GM21447 (cell line): ENCODE measurements at regions not wholly inside any gene's neighbourhood (a gene's known extent, or its start where the extent isn't known, plus 50 kb on each side); places are given as distances from the start of the nearest gene placed in this dataset.
"Not testable (repeated sequence)": the region's sequence is repeated elsewhere in the genome, so short reads cannot be mapped to it uniquely, and the experiment has no call there.

ENCODE experiments used
- ATAC-seq: cut with Tn5 transposase; IDR thresholded peaks from one replicate; pipeline ENCODE4 v1.9.1; 2021; ENCODE audit not compliant: unreplicated experiment

DNA sequence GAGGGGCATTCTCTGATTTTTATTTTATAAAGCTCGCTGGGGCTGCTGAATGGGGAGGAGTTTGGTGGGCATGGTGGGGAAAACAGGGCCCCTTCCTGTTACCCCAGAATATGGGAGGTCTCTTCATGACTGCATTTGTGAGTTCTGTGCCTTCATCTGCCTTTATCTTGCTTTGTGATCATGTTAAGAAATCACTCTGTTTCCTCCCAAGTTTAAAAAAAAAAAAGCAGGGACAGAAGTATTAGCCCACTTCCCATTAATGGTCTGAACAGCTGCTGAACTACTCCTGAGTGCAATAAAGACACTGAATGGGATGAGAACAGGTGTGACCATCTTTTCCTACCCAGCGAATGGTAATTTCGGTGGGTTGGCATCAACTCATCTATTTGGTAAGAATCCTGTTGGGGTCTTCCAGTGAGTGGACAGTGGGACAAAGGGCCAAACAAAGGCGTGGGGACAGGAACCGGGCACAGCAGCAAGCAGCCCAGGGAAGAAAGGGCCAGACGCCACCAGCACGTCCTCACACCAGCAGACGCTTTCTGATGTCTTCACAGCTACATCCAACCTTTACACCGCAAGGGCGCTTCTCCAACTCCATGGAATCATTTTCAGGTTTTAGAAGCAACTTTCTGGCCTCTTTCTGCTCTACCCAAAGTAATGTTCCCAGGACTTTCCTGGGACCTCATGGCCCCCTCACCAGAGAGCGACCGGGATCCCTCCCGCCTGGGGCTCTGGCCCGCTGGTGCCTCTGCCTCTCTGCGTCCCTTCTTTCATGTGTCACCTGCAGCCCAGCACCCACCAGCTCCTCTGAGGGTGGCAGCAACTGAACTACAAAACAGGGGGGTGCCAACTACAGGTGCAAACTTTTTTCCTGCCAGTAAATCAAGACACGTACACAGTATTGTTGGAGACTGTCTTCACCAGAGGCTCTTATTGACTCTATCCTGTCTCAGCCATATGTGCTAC lies 160.2 kb downstream of the ADSS2 start:
- ATAC-seq: no peak

- no peak for ATAC-seq
Measured at GRCh38 chr1:244294599-244295224, 157.0 kb downstream of the ADSS2 start.

DNA sequence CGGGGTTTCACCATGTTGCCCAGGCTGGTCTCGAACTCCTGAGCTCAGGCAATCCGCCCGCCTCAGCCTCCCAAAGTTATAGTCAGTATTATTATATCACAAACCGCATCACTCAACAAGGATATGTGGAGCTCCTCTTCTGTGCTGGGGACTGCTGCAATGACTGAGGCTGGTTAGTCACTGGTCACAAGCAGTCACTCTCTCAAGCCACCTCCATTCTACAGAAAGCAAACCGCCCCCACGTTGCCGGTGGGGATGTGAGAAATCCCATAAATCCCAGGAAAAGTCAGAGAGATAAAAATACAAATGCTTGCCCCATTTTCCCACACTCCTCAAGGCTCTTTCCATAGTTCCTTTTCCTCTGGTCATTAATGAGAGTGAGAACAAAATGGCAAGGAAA lies 155.7 kb downstream of the ADSS2 start:
- no peak for ATAC-seq

DNA sequence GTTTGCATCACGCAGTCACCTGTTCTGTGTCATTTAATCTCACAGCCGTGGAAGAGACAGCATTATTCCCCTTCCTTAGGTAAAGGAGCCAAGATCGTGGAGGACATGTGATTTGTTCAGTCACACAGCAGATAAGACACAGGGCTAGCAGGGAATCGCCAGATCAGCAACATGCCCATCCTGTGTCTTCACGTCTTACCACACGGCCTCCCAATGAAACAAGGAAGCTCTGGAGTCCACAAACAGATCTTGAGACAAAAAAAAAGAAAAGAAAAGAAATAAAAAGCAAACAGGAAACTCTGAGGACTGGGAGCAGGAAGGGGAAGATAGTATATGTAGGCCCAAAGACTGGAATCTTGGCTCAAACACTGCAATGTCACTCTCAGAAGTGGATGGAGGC lies 155.3 kb downstream of the ADSS2 start:
- ATAC-seq: no peak

GRCh38 chr1:244297087-244297486 lies 154.6 kb downstream of the ADSS2 start:
- ATAC-seq: no peak

- ATAC-seq: no peak
Measured at GRCh38 chr1:244297616-244298015, 154.1 kb downstream of the ADSS2 start.

- ATAC-seq: not testable (repeated sequence)
Measured at GRCh38 chr1:244300029-244300375, 151.7 kb downstream of the ADSS2 start.

GRCh38 chr1:244301595-244302130 lies 150.0 kb downstream of the ADSS2 start:
- no peak for ATAC-seq

- no peak for ATAC-seq
Measured at GRCh38 chr1:244302876-244303609, 148.7 kb downstream of the ADSS2 start.

DNA sequence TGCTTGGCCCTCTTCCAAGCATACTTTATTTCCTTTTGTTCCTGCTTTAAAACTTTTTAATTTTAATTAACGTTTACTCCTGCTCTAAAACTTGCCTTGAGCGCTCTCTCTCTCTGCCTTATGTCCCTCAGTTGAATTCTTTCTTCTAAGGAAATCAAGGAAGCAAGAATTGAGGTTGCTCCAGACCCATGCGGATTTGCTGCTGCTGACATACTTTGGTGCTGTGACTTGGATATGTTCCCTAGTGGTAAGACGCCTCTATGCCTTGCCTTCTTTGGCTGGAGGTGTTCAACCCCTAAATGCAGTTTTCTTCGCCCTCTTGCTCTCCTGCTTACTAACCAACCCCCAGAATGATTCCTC lies 148.1 kb downstream of the ADSS2 start:
- ATAC-seq: no peak

DNA sequence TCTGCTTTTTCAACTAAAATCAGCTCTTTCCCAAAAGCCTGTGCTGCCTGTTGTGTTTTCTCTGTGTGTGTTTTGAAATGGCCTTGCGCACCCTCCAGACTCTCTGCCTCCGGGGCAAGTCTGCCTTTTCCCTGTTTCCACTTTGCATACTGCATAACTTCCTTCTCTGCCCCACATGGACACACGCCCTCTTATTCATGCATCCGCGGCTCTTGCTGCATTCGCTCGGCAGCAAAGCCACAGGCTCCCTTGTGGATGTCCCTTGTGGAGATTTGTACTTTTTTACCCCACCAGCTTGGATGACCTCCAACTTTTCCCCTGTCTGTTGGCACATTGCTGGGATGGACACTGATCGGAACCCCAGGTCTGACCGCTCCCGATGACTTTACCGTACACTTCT lies 147.6 kb downstream of the ADSS2 start:
- ATAC-seq: no peak

DNA sequence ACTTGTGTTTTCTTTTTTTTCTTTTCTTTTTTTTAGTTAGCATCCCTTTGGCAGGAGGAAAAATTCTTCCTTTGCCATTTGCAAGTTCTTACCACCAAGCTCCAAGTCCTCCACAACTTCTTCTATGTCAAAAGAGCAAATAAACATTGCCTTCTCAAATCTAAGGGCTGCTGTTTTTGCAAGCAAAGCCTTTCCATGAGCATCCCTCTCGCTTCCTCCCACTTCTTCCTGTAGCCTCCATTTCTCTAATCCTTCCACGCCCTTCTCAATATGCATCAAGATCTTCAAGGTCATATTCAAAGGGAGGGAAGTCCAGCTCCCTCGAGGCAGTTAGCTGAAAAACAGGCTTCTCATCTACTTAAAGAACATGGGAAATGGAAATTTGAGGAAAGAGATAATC lies 147.1 kb downstream of the ADSS2 start:
- no peak for ATAC-seq

DNA sequence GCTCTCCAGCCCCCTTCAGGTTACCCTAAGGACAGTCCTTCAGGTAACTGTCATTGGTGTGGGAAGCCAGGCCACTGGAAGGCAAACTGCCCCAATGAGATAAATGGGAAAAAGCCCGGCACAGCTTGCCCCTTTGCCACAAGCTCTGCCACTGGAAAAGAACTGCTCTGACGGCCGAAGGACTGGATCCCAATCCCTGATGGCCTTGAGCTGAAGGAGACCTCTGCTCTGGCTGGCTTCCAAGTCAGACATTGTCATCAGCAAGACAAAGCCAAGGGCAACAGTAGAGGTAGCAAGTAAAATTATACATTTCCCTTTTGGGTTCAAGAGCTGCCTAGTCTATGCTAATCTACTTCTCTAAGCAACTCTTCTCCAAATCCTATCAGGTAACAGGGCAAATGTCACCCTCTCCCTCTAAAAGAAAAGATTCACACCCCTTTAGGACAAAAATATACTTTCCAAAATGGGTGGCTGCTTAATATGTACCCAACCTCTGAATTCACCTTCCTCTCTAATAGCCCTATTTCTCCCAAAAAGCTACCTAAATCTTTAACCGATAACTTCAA lies 145.8 kb downstream of the ADSS2 start:
- ATAC-seq: no peak

DNA sequence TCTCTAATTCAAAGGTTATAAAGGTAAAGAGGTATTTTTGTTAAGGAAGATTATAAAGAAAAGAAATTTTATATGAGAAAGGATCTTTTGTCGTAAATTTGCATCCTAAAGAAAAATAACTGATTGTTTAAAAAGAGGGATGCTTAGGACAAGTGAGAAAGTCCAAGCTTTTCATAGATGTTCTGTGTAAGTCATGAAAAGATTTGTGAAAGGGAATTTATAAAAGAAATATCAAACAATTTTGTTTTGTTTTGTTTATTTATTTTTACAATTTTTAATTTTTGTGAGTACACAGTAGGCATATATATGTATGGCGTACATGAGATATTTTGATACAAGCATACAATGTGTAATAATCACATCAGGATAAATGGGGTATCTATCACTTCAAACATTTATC lies 145.2 kb downstream of the ADSS2 start:
- ATAC-seq: no peak

- not testable (repeated sequence) for ATAC-seq
Measured at GRCh38 chr1:244309191-244309590, 142.5 kb downstream of the ADSS2 start.

GRCh38 chr1:244311784-244312532 lies 139.8 kb downstream of the ADSS2 start:
- ATAC-seq: no peak

GRCh38 chr1:244313346-244313745 lies 138.4 kb downstream of the ADSS2 start:
- no peak for ATAC-seq

DNA sequence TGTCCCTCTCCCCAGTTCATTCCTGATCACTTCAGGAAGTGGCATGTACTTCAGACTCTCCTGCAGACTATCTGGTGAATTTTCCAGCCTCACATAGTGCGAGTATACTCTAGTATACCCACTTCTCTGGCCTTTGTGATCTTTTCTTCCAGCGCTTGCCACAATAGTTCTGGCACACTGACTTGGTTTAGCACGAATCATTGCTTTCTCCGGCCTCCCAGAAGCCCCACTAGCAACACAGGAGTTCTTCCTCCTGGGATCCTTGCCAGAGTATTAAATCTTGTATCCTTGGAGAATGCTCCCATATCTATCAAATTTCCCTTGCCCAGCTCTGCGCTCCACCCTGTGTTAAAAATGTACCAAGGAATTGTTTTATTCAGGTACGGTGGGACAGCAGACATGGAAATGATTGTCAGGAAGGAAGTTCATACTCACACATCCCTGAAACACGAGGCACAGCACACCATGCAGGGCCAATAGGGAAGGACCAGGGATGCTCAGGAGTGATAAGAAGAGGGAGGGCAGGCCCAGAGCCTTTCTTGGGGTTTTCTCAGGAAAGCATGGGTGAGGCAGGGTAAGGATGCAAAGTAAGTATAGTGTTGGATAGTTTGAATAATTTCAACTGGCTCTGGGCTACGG lies 136.7 kb downstream of the ADSS2 start:
- no peak for ATAC-seq

DNA sequence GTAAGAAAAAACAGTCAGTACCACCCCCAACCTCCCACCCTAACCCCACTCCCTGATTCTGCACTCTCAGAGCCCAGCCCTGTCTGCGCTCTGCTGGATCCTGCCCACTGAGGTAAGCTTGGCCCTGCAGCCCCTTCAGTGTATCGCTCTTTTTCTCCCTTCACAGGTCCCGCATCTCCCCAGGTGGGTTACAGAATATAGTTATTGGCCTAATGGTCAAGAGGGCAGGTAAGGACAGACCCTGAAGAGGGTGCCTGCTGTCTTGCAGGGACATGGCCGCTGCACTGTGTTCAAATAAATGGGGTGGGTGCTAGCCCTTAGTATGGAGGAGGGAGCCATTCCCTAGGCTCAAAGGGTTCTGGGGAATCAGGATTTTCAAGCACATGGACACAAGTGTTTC lies 135.7 kb downstream of the ADSS2 start:
- no peak for ATAC-seq

GRCh38 chr1:244316407-244316806 lies 135.3 kb downstream of the ADSS2 start:
- no peak for ATAC-seq
